GM18873 (cell line): ENCODE measurements at regions not wholly inside any gene's neighbourhood (a gene's known extent, or its start where the extent isn't known, plus 50 kb on each side); places are given as distances from the start of the nearest gene placed in this dataset.

ENCODE experiments used
- ATAC-seq: cut with Tn5 transposase; IDR thresholded peaks from one replicate; pipeline ENCODE4 v1.9.1; 2021; ENCODE audit warnings: mild to moderate bottlenecking, moderate library complexity, moderate number of reproducible peaks; ENCODE audit not compliant: unreplicated experiment, low FRiP score

GRCh38 chr3:35946121-35946853, 307.0 kb downstream of the ARPP21 start:
- ATAC-seq, result no peak

GRCh38 chr3:35946854-35947515, 307.7 kb downstream of the ARPP21 start:
- no peak for ATAC-seq

- ATAC-seq, result no peak
Observed at GRCh38 chr3:35950021-35950420, 310.7 kb downstream of the ARPP21 start.

GRCh38 chr3:35954413-35954812, 315.1 kb downstream of the ARPP21 start:
- ATAC-seq, result no peak

GRCh38 chr3:35965908-35966307, 326.6 kb downstream of the ARPP21 start:
- no peak for ATAC-seq

GRCh38 chr3:35966629-35967464, 327.5 kb downstream of the ARPP21 start:
- no peak for ATAC-seq

GRCh38 chr3:35968043-35968622, 328.8 kb downstream of the ARPP21 start:
- ATAC-seq, result no peak

GRCh38 chr3:35969406-35969805, 330.1 kb downstream of the ARPP21 start:
- ATAC-seq, result no peak

GRCh38 chr3:35970793-35971192, 331.5 kb downstream of the ARPP21 start:
- no peak for ATAC-seq

GRCh38 chr3:35971686-35972085, 332.4 kb downstream of the ARPP21 start:
- no peak for ATAC-seq

- ATAC-seq, result no peak
Observed at GRCh38 chr3:35974872-35975271, 335.5 kb downstream of the ARPP21 start.

- no peak for ATAC-seq
Observed at GRCh38 chr3:35986161-35986560, 346.8 kb downstream of the ARPP21 start.

- no peak for ATAC-seq
Observed at GRCh38 chr3:35987386-35987785, 348.1 kb downstream of the ARPP21 start.

- no peak for ATAC-seq
Observed at GRCh38 chr3:35992041-35992440, 352.7 kb downstream of the ARPP21 start.

- no peak for ATAC-seq
Observed at GRCh38 chr3:36011791-36012190, 368.5 kb upstream of the STAC start.

- ATAC-seq, result no peak
Observed at GRCh38 chr3:36013425-36013824, 366.9 kb upstream of the STAC start.

GRCh38 chr3:36025232-36025631, 355.1 kb upstream of the STAC start:
- no peak for ATAC-seq

- no peak for ATAC-seq
Observed at GRCh38 chr3:36032180-36033047, 347.9 kb upstream of the STAC start.

- no peak for ATAC-seq
Observed at GRCh38 chr3:36058404-36059030, 321.8 kb upstream of the STAC start.

- ATAC-seq, result no peak
Observed at GRCh38 chr3:36060950-36061349, 319.4 kb upstream of the STAC start.
